ENCODE measurements at regions not wholly inside any gene's neighbourhood (a gene's known extent, or its start where the extent isn't known, plus 50 kb on each side); places are given as distances from the start of the nearest gene placed in this dataset.

DNA sequence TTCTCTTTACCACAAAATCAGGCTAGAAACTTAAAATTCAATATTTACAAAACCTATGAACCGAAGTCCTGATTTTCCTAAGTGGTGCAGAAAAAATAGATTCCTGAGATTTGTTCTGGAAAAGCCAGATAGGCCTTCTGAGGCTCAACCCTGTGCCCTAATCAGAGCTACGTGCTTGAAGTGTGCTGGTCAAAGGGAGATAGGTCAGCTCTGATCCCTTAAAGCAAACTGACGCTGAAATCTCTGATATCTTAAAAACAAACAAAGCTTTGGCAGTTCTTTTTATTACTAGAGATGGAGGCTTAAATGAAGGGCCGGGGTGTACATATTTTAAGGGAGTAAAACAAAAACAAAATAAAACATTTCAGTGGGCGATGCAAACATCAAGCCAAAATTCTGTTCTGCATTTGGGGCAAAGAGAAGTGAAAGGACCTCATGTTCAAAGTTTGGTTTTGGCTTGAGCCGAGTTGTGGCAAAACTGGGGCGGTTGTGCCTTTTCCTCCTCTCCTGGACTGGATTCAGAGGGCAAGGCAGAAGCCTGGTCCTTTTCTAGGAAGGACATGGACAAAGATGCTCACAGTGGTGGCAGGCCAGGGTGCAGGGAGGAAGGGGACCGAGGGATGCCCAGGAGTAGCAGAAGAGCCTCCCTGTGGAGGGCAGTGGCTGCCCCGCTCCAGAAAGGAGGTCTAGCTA is 295.0 kb downstream of the CDCA7 start:
- Histone ChIP-seq H3K27me3 (ENCODE audit: control insufficient read depth, insufficient read depth, low read length) (no peaks in the 10 kb centered on the region), H3K36me3 (ENCODE audit: control insufficient read depth, insufficient read depth, low read length) (no peaks in the 10 kb centered on the region), H3K4me3 (ENCODE audit: low read depth, low read length) (no peak overlapping the region)
- CTCF ChIA-PET = no interaction called here
- no peak for TF ChIP-seq CTCF (IDR thresholded peaks at IDR 0.05; ENCODE audit: insufficient read depth, low read depth, low read length)
- POLR2A ChIA-PET = no interaction called here
- no peak for DNase-seq (ENCODE audit: low read depth)

DNA sequence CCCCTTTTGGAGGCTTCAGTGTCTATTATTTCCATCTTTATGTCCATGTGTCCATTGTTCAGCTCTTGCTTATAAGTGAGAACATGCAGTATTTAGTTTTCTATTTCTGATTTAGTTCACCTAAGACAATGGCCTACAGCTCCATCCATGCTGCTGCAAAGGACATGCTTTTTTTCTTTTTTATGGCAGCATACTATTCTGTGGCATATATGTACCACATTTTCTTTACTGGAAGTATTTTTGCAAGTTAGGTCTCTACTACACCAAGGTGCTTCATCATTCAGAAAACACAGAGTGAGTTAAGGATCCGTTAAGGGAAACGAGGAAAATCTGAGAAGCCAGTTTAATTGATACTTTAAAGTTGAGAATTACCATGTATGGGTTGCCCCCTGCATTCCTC is 297.2 kb downstream of the CDCA7 start:
- no peaks in the 10 kb centered on the region for H3K36me3 ChIP-seq (ENCODE audit: control insufficient read depth, insufficient read depth, low read length)
- H3K4me3 ChIP-seq (ENCODE audit: low read depth, low read length) = no peak overlapping the region
- DNase-seq (ENCODE audit: low read depth) = no peak
- no peaks in the 10 kb centered on the region for H3K27me3 ChIP-seq (ENCODE audit: control insufficient read depth, insufficient read depth, low read length)
- POLR2A ChIA-PET = no interaction called here
- no peak for TF ChIP-seq CTCF (IDR thresholded peaks at IDR 0.05; ENCODE audit: insufficient read depth, low read depth, low read length)
- CTCF ChIA-PET = interaction anchor here (2.1 kb wide), 1 partner anchor 12 kb away, joined by 4 read pairs; no protein-coding TSS in a partner anchor

GRCh38 chr2:173652311-173652710 is 297.6 kb downstream of the CDCA7 start:
- Histone ChIP-seq H3K27me3 (ENCODE audit: control insufficient read depth, insufficient read depth, low read length) (no peaks in the 10 kb centered on the region), H3K4me3 (ENCODE audit: low read depth, low read length) (no peak overlapping the region), H3K36me3 (ENCODE audit: control insufficient read depth, insufficient read depth, low read length) (no peaks in the 10 kb centered on the region)
- POLR2A ChIA-PET = no interaction called here
- DNase-seq (ENCODE audit: low read depth) = peak; percentile 52
- CTCF ChIA-PET = interaction anchor here (1.0 to 2.1 kb wide), 3 partner anchors 8 to 162 kb away, joined by 3 to 4 read pairs (median 4); no protein-coding TSS in a partner anchor
- TF ChIP-seq CTCF (IDR thresholded peaks at IDR 0.05; ENCODE audit: insufficient read depth, low read depth, low read length) = no peak

DNA sequence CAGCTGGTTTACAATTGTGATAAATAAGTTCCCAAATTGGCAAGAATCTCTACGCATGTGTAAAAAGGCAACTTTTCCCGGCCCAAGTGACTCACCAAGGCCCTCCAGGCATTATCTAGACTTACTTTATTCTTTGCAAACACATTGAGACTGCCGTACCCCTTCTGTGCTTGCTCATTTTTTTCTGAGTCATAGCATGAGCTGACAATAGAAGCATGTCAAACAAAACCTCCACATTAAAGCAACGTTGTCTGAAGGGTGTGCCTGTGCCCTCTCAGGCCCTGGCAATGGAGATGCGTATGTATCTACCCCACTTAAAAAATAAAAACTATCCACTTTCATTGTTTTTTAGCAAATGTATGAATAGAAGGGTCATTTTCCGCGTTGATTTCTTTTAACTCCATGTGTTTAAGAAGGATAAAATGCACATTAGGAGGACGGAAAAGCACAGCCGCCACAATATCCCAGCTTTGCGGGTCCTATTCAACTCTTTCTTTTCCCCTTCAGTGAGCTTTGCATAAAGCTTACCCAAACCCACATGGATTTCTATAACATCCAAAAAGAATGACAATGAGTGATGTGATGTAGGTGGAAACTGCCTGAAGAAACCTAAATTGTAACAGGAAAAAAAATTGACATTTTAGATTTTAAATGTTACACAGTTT is 298.2 kb downstream of the CDCA7 start:
- TF ChIP-seq CTCF (IDR thresholded peaks at IDR 0.05; ENCODE audit: insufficient read depth, low read depth, low read length) = no peak
- H3K27me3 ChIP-seq (ENCODE audit: control insufficient read depth, insufficient read depth, low read length) = no peaks in the 10 kb centered on the region
- no peak overlapping the region for H3K4me3 ChIP-seq (ENCODE audit: low read depth, low read length)
- peak; percentile 91 for DNase-seq (ENCODE audit: low read depth)
- ChIA-PET CTCF (interaction anchor here (1.0 to 2.1 kb wide), 3 partner anchors 9 to 162 kb away, joined by 3 to 4 read pairs (median 4); no protein-coding TSS in a partner anchor), POLR2A (no interaction called here)
- no peaks in the 10 kb centered on the region for H3K36me3 ChIP-seq (ENCODE audit: control insufficient read depth, insufficient read depth, low read length)

DNA sequence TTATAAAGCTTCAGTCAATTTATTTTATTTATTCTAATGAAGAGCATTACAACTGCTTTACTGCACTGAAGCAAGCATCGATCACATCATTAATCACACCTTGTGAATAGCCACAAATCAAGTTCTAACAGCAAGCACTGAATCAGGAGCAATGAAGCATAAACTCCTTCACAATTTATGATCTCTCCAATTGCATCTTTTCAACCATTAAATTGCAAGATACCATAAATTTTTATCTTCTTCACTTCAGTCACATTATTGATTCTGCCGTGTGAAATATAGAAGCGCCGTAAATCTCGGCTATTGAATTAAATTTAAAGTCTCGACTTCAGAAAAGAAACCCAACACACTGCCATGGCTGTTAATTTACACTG is 298.7 kb downstream of the CDCA7 start:
- no peak for TF ChIP-seq CTCF (IDR thresholded peaks at IDR 0.05; ENCODE audit: insufficient read depth, low read depth, low read length)
- Histone ChIP-seq H3K36me3 (ENCODE audit: control insufficient read depth, insufficient read depth, low read length) (no peaks in the 10 kb centered on the region), H3K27me3 (ENCODE audit: control insufficient read depth, insufficient read depth, low read length) (no peaks in the 10 kb centered on the region), H3K4me3 (ENCODE audit: low read depth, low read length) (no peak overlapping the region)
- ChIA-PET POLR2A (no interaction called here), CTCF (interaction anchor here (1.0 kb wide), 2 partner anchors 9 to 163 kb away, joined by 3 to 4 read pairs; no protein-coding TSS in a partner anchor)
- DNase-seq (ENCODE audit: low read depth) = no peak
